ENCODE measurements at regions not wholly inside any gene's neighbourhood (a gene's known extent, or its start where the extent isn't known, plus 50 kb on each side); places are given as distances from the start of the nearest gene placed in this dataset.

DNA sequence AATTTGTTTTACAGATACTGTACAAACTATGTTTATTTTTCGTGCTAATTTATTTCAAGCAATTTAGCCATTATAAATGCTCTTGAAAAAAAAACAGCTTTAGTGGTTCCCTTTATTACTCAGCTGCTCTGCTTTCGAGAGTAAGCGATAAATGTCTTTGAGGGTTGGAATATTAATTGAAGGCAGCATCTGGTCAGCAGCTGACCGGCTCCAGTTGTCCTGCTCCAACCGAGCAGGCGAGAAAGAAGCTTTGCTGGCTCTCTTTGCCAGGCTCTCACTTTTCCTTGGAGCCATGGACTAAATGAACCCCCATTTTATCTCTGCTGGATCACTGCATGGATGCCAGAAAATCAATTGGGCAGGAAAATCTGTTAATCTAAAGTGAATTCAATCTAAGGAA is 147.4 kb downstream of the LNPK start:
- no peak overlapping the region for H3K4me3 ChIP-seq
- H3K27ac ChIP-seq, result no peak overlapping the region
- H3K27me3 ChIP-seq, result no peaks in the 10 kb centered on the region
- no peak for TF ChIP-seq POLR2A (IDR thresholded peaks at IDR 0.05)
- TF ChIP-seq, protein P1, sequence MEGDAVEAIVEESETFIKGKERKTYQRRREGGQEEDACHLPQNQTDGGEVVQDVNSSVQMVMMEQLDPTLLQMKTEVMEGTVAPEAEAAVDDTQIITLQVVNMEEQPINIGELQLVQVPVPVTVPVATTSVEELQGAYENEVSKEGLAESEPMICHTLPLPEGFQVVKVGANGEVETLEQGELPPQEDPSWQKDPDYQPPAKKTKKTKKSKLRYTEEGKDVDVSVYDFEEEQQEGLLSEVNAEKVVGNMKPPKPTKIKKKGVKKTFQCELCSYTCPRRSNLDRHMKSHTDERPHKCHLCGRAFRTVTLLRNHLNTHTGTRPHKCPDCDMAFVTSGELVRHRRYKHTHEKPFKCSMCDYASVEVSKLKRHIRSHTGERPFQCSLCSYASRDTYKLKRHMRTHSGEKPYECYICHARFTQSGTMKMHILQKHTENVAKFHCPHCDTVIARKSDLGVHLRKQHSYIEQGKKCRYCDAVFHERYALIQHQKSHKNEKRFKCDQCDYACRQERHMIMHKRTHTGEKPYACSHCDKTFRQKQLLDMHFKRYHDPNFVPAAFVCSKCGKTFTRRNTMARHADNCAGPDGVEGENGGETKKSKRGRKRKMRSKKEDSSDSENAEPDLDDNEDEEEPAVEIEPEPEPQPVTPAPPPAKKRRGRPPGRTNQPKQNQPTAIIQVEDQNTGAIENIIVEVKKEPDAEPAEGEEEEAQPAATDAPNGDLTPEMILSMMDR (IDR thresholded peaks at IDR 0.05), result no peak
- 57 to 68% (median 65%) methylated on average over 6 of the region's 6 CpGs for WGBS, 4 donors
- no peak for DNase-seq
- no peaks in the 10 kb centered on the region for H3K4me1 ChIP-seq (replicated peaks in 1 of 2)
- intact Hi-C loops (cut with DNase I), result no loop called here
- no peaks in the 10 kb centered on the region for H3K9me3 ChIP-seq (replicated peaks in 1 of 3)
- no peaks in the 10 kb centered on the region for H3K36me3 ChIP-seq (replicated peaks in 1 of 2)

DNA sequence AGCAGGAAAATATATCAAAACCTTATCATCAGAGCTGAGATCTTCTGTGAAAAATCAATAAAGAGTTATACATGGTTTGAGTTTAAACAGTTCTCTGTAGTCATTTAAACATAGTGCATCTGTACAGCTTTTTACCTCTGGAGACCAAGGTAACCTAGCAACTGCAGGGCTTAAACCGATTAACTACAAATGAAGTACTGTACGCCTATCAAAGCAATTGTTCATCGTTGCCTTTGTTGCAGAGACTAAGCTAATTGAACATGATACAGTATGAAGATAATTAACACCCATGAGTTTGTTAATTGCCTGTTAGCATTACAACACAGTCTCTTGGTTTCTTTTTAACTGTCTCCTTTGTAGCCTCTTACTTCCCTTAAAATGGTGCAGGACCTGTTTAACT is 147.9 kb downstream of the LNPK start:
- intact Hi-C loops (cut with DNase I), result no loop called here
- DNase-seq, result no peak
- Histone ChIP-seq H3K9me3 (replicated peaks in 1 of 3) (no peaks in the 10 kb centered on the region), H3K4me1 (replicated peaks in 1 of 2) (no peaks in the 10 kb centered on the region), H3K27ac (no peak overlapping the region), H3K36me3 (replicated peaks in 1 of 2) (no peaks in the 10 kb centered on the region), H3K4me3 (no peak overlapping the region), H3K27me3 (no peaks in the 10 kb centered on the region)
- TF ChIP-seq, protein P1 (IDR thresholded peaks at IDR 0.05), result no peak
- no peak for TF ChIP-seq POLR2A (IDR thresholded peaks at IDR 0.05)
- WGBS, 4 donors, result 65 to 78% (median 71%) methylated on average over 3 of the region's 3 CpGs

DNA sequence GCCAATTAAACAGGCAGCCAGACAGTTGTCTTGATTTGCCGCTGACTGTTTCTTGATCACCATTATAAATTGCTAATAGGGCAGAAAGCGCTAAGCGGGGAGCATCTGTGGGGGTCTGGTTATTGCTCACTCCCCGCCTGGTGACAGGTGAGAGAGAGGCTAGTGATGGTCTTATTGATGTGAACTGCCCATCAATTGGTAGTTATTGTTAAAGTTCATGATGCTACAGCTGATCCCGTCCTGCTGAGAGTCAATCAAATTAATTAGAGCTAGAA is 148.5 kb downstream of the LNPK start:
- no peak for DNase-seq
- intact Hi-C loops (cut with DNase I), result no loop called here
- Histone ChIP-seq H3K4me1 (replicated peaks in 1 of 2) (no peaks in the 10 kb centered on the region), H3K36me3 (replicated peaks in 1 of 2) (no peaks in the 10 kb centered on the region), H3K27ac (no peak overlapping the region), H3K4me3 (no peak overlapping the region), H3K9me3 (replicated peaks in 1 of 3) (no peaks in the 10 kb centered on the region), H3K27me3 (no peaks in the 10 kb centered on the region)
- 87 to 93% (median 91%) methylated on average over 5 of the region's 5 CpGs for WGBS, 4 donors
- TF ChIP-seq POLR2A (IDR thresholded peaks at IDR 0.05), result no peak
- TF ChIP-seq, protein P1 (IDR thresholded peaks at IDR 0.05), result no peak

DNA sequence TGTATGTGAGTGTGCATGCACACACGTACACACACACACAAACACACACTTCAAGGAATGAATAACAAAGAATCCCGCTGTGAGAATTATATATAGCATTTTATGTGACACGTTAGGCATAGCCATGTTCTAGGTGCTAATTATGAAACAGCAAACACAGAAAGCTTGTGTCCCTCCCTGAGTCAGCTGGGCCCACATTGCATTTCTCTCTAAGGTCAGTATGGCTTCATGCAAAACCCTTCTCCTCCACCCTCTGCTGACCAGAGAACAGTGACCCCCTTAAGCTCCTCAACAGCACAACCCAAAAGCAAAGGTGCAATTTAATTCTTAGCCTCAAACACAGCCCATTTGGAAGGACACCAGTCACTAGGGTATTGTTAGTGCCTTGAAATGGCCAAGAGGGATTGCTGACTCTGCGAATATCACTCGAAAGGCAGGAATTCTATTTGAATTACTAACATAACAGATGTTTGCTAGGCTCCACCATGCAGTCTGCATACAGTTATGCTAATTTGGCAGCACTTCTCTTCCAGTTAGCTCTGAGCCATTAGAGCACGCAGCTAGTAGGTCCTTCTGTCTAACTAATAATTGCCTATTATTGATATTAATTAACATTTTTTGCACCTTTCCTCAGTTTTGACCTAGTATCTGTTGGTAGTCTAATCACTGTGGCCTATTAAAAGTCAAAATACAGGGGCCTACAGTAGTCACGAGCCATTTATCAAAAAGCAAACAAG is 149.0 kb downstream of the LNPK start:
- no peak for DNase-seq
- TF ChIP-seq POLR2A (IDR thresholded peaks at IDR 0.05), result no peak
- TF ChIP-seq, protein P1 (IDR thresholded peaks at IDR 0.05), result no peak
- Histone ChIP-seq H3K36me3 (replicated peaks in 1 of 2) (no peaks in the 10 kb centered on the region), H3K27me3 (no peaks in the 10 kb centered on the region), H3K27ac (no peak overlapping the region), H3K4me1 (replicated peaks in 1 of 2) (no peaks in the 10 kb centered on the region), H3K4me3 (no peak overlapping the region), H3K9me3 (replicated peaks in 1 of 3) (no peaks in the 10 kb centered on the region)
- 84 to 89% (median 86%) methylated on average over 7 of the region's 7 CpGs for WGBS, 4 donors
- intact Hi-C loops (cut with DNase I), result no loop called here
